ENCODE measurements at regions not wholly inside any gene's neighbourhood (a gene's known extent, or its start where the extent isn't known, plus 50 kb on each side); places are given as distances from the start of the nearest gene placed in this dataset.

- DNase-seq: no peak
Observed at GRCh38 chr11:122062763-122063162, 53.3 kb downstream of the BLID start.

- DNase-seq: no peak
Observed at GRCh38 chr11:122059565-122059964, 56.5 kb downstream of the BLID start.

GRCh38 chr11:122050021-122050690, 65.9 kb downstream of the BLID start:
- no peak for DNase-seq

GRCh38 chr11:122048401-122048800, 67.6 kb downstream of the BLID start:
- no peak for DNase-seq

- no peak for DNase-seq
Observed at GRCh38 chr11:122046846-122047245, 69.2 kb downstream of the BLID start.

GRCh38 chr11:122046438-122046837, 69.6 kb downstream of the BLID start:
- no peak for DNase-seq

- DNase-seq: no peak
Observed at GRCh38 chr11:122045181-122045586, 70.8 kb downstream of the BLID start.

GRCh38 chr11:122044086-122044485, 71.9 kb downstream of the BLID start:
- no peak for DNase-seq

GRCh38 chr11:122042981-122043380, 73.0 kb downstream of the BLID start:
- DNase-seq: no peak

GRCh38 chr11:122040464-122040863, 75.6 kb downstream of the BLID start:
- DNase-seq: no peak

- no peak for DNase-seq
Observed at GRCh38 chr11:122038543-122038942, 77.5 kb downstream of the BLID start.

GRCh38 chr11:122037911-122038310, 78.1 kb downstream of the BLID start:
- no peak for DNase-seq

GRCh38 chr11:122036493-122036892, 79.5 kb downstream of the BLID start:
- no peak for DNase-seq

- no peak for DNase-seq
Observed at GRCh38 chr11:122036018-122036417, 80.0 kb downstream of the BLID start.

- DNase-seq: no peak
Observed at GRCh38 chr11:122033631-122034030, 82.4 kb downstream of the BLID start.

- DNase-seq: no peak
Observed at GRCh38 chr11:122033193-122033592, 82.8 kb downstream of the BLID start.

- DNase-seq: no peak
Observed at GRCh38 chr11:122032317-122032716, 83.7 kb downstream of the BLID start.

- DNase-seq: no peak
Observed at GRCh38 chr11:122031813-122032212, 84.2 kb downstream of the BLID start.

GRCh38 chr11:122030286-122030685, 85.7 kb downstream of the BLID start:
- no peak for DNase-seq

GRCh38 chr11:122028545-122028944, 87.5 kb downstream of the BLID start:
- no peak for DNase-seq

GRCh38 chr11:122028036-122028435, 88.0 kb downstream of the BLID start:
- DNase-seq: no peak

- no peak for DNase-seq
Observed at GRCh38 chr11:122025757-122026156, 90.3 kb downstream of the BLID start.

- no peak for DNase-seq
Observed at GRCh38 chr11:122024278-122024677, 91.7 kb downstream of the BLID start.

GRCh38 chr11:122023614-122024250, 92.3 kb downstream of the BLID start:
- DNase-seq: no peak

- no peak for DNase-seq
Observed at GRCh38 chr11:122022646-122023045, 93.4 kb downstream of the BLID start.

All from NCI-H82 (cell line).